Esophagus muscularis mucosa (tissue), 4 donors: ENCODE measurements at regions not wholly inside any gene's neighbourhood (a gene's known extent, or its start where the extent isn't known, plus 50 kb on each side); places are given as distances from the start of the nearest gene placed in this dataset.

Source experiments
- DNase-seq: peaks from one replicate; pipeline ENCODE4 v3.0.0-alpha.2; 2017; ENCODE audit errors: extremely low spot score
- H3K27ac ChIP-seq, 4 donors: fragments of 200-600 bp; sonication (generic); replicated peaks in 1 of 4; 1 replicate in 3 of 4; 2 replicates in 1 of 4; pipeline ENCODE4 v1.5.1; 2016 to 2019; ENCODE audit warnings: mild to moderate bottlenecking in 1 of 4
- H3K27me3 ChIP-seq, 4 donors: fragments of 200-600 bp; sonication (generic); one replicate each; pipeline versions ENCODE4 v1.5.1 to v1.6.0; 2016 to 2019
- H3K36me3 ChIP-seq, 4 donors: fragments of 200-600 bp; sonication (generic); one replicate each; pipeline ENCODE4 v1.5.1; 2016 to 2019
- H3K4me1 ChIP-seq, 4 donors: fragments of 200-600 bp; sonication (generic); one replicate each; pipeline ENCODE4 v1.5.1; 2016 to 2019
- H3K4me3 ChIP-seq, 4 donors: fragments of 200-600 bp; sonication (generic); 1 replicate in 2 of 4; 2 replicates in 2 of 4; pipeline ENCODE4 v1.5.1; 2016 to 2019; ENCODE audit warnings: mild to moderate bottlenecking in 4 of 4, moderate library complexity in 1 of 4
- H3K9me3 ChIP-seq, 4 donors: fragments of 200-600 bp; sonication (generic); 1 replicate in 3 of 4; 2 replicates in 1 of 4; pipeline ENCODE4 v1.5.1; 2016 to 2019
- CTCF ChIP-seq, 3 experiments: fragments of 200-600 bp in 2 of 3; fragments of 450-650 bp in 1 of 3; sonication (generic) in 2 of 3; IDR thresholded peaks; one replicate each; pipeline ENCODE4 v1.5.1; 2017 to 2019; ENCODE audit warnings: antibody characterized with exemption in 3 of 3, mild to moderate bottlenecking in 2 of 3, moderate library complexity in 1 of 3
- EP300 ChIP-seq: sonication (generic); formaldehyde crosslinking; IDR thresholded peaks from one replicate; pipeline ENCODE4 v1.6.1; 2017; ENCODE audit warnings: antibody characterized with exemption
- POLR2A ChIP-seq: fragments of 450-650 bp; IDR thresholded peaks from one replicate; pipeline ENCODE4 v1.6.1; 2017; ENCODE audit warnings: antibody characterized with exemption, moderate library complexity, mild to moderate bottlenecking, low read depth
- POLR2AphosphoS5 ChIP-seq, 2 donors: sonication (generic); formaldehyde crosslinking; IDR thresholded peaks; one replicate each; pipeline ENCODE4 v1.6.1; 2017; ENCODE audit warnings: antibody characterized with exemption in 2 of 2
- WGBS: methylation state at CpG from one replicate; pipeline ENCODE4 v1.1.5; 2018; 5-methylcytosine and 5-hydroxymethylcytosine counted together
- intact Hi-C: fragments of 100-400 bp; cut with DNase I; formaldehyde crosslinking; loops from one replicate; pipeline ENCODE4 v1.15.1; 2023

GRCh38 chr2:208982831-208983230 is 441.0 kb upstream of the MAP2 start:
- no peaks in the 10 kb centered on the region for H3K9me3 ChIP-seq
- intact Hi-C loops: no loop called here
- no peaks in the 10 kb centered on the region for H3K36me3 ChIP-seq
- no peak overlapping the region for H3K27ac ChIP-seq
- TF ChIP-seq EP300 (no peak), POLR2A (no peak), CTCF (IDR thresholded peaks at IDR 0.05) (no peak), POLR2AphosphoS5 (IDR thresholded peaks at IDR 0.05) (no peak)
- DNase-seq: no peak
- WGBS: 90% methylated on average over 3 of the region's 3 CpGs
- H3K27me3 ChIP-seq: no peaks in the 10 kb centered on the region
- H3K4me3 ChIP-seq: no peak overlapping the region
- H3K4me1 ChIP-seq: no peaks in the 10 kb centered on the region

- no peak overlapping the region for H3K4me3 ChIP-seq
- H3K27ac ChIP-seq: no peak overlapping the region
- 88% methylated on average over 3 of the region's 3 CpGs for WGBS
- intact Hi-C loops: no loop called here
- H3K9me3 ChIP-seq: no peaks in the 10 kb centered on the region
- H3K4me1 ChIP-seq: no peaks in the 10 kb centered on the region
- TF ChIP-seq POLR2A (no peak), POLR2AphosphoS5 (IDR thresholded peaks at IDR 0.05) (no peak), CTCF (IDR thresholded peaks at IDR 0.05) (no peak), EP300 (no peak)
- no peaks in the 10 kb centered on the region for H3K36me3 ChIP-seq
- H3K27me3 ChIP-seq: no peaks in the 10 kb centered on the region
- no peak for DNase-seq
These were observed 440.4 kb upstream of the MAP2 start for GRCh38 chr2:208983486-208983885.

- intact Hi-C loops: no loop called here
These were observed 439.3 kb upstream of the MAP2 start for GRCh38 chr2:208984376-208985090.

GRCh38 chr2:208985644-208986043 is 438.2 kb upstream of the MAP2 start:
- Histone ChIP-seq H3K36me3 (no peaks in the 10 kb centered on the region), H3K27ac (no peak overlapping the region), H3K27me3 (no peaks in the 10 kb centered on the region), H3K4me3 (no peak overlapping the region), H3K4me1 (no peaks in the 10 kb centered on the region), H3K9me3 (no peaks in the 10 kb centered on the region)
- TF ChIP-seq EP300 (no peak), CTCF (IDR thresholded peaks at IDR 0.05) (no peak), POLR2A (no peak), POLR2AphosphoS5 (IDR thresholded peaks at IDR 0.05) (no peak)
- DNase-seq: no peak
- intact Hi-C loops: no loop called here
- 46% methylated on average over 5 of the region's 5 CpGs for WGBS

More at GRCh38 chr2:208984376-208985090, 439.3 kb upstream of the MAP2 start:
- no peaks in the 10 kb centered on the region for H3K9me3 ChIP-seq
- no peaks in the 10 kb centered on the region for H3K27me3 ChIP-seq
- 62% methylated on average over 6 of the region's 6 CpGs for WGBS
- H3K4me1 ChIP-seq: no peaks in the 10 kb centered on the region
- H3K36me3 ChIP-seq: no peaks in the 10 kb centered on the region
- DNase-seq: no peak
- no peak overlapping the region for H3K4me3 ChIP-seq
- no peak for TF ChIP-seq CTCF (IDR thresholded peaks at IDR 0.05)
- TF ChIP-seq POLR2AphosphoS5 (IDR thresholded peaks at IDR 0.05): no peak
- TF ChIP-seq POLR2A: no peak
- TF ChIP-seq EP300: no peak
- no peak overlapping the region for H3K27ac ChIP-seq

- intact Hi-C loops: no loop called here
- H3K9me3 ChIP-seq: no peaks in the 10 kb centered on the region
- no peak overlapping the region for H3K4me3 ChIP-seq
- no peaks in the 10 kb centered on the region for H3K4me1 ChIP-seq
- TF ChIP-seq POLR2A (no peak), POLR2AphosphoS5 (IDR thresholded peaks at IDR 0.05) (no peak), EP300 (no peak), CTCF (IDR thresholded peaks at IDR 0.05) (no peak)
- no peak for DNase-seq
- 61% methylated on average over 3 of the region's 3 CpGs for WGBS
- H3K27ac ChIP-seq: no peak overlapping the region
- H3K27me3 ChIP-seq: no peaks in the 10 kb centered on the region
- no peaks in the 10 kb centered on the region for H3K36me3 ChIP-seq
These were observed 433.1 kb upstream of the MAP2 start for GRCh38 chr2:208990716-208991115.
